NCI-H187 (cell line): ENCODE measurements at regions not wholly inside any gene's neighbourhood (a gene's known extent, or its start where the extent isn't known, plus 50 kb on each side); places are given as distances from the start of the nearest gene placed in this dataset.

Source experiments
- DNase-seq, 2 experiments: peaks; one replicate each; lab custom pipeline; 2025; lab: John Stamatoyannopoulos, UW

- DNase-seq: no peak
These were observed 69.7 kb downstream of the SKA1 start for GRCh38 chr18:50444539-50444938.

GRCh38 chr18:50446629-50447028 is 71.8 kb downstream of the SKA1 start:
- DNase-seq: no peak

- DNase-seq: no peak
These were observed 72.4 kb downstream of the SKA1 start for GRCh38 chr18:50447102-50447741.

- DNase-seq: no peak
These were observed 73.1 kb downstream of the SKA1 start for GRCh38 chr18:50447952-50448351.

GRCh38 chr18:50451100-50451842 is 76.4 kb downstream of the SKA1 start:
- DNase-seq: no peak

GRCh38 chr18:50453014-50453680 is 78.3 kb downstream of the SKA1 start:
- DNase-seq: no peak

GRCh38 chr18:50453732-50454131 is 78.9 kb downstream of the SKA1 start:
- no peak for DNase-seq

- peak; percentile 42 to 66 for DNase-seq
These were observed 79.6 kb downstream of the SKA1 start for GRCh38 chr18:50454387-50454988.

GRCh38 chr18:50456285-50456684 is 81.4 kb downstream of the SKA1 start:
- no peak for DNase-seq

GRCh38 chr18:50457639-50458038 is 82.8 kb downstream of the SKA1 start:
- no peak for DNase-seq

- no peak for DNase-seq
These were observed 83.5 kb downstream of the SKA1 start for GRCh38 chr18:50458366-50458765.

GRCh38 chr18:50458796-50459195 is 84.0 kb downstream of the SKA1 start:
- DNase-seq: no peak

- no peak for DNase-seq
These were observed 85.2 kb downstream of the SKA1 start for GRCh38 chr18:50460062-50460461.

- no peak for DNase-seq
These were observed 85.9 kb downstream of the SKA1 start for GRCh38 chr18:50460716-50461115.

GRCh38 chr18:50461251-50461650 is 86.4 kb downstream of the SKA1 start:
- no peak for DNase-seq

- no peak for DNase-seq
These were observed 90.6 kb downstream of the SKA1 start for GRCh38 chr18:50465211-50466153.

- DNase-seq: no peak
These were observed 91.8 kb downstream of the SKA1 start for GRCh38 chr18:50466634-50467033.

GRCh38 chr18:50468807-50469206 is 91.1 kb upstream of the MAPK4 start:
- no peak for DNase-seq

- no peak for DNase-seq
These were observed 90.5 kb upstream of the MAPK4 start for GRCh38 chr18:50469380-50469781.

- no peak for DNase-seq
These were observed 86.9 kb upstream of the MAPK4 start for GRCh38 chr18:50472941-50473340.

GRCh38 chr18:50473881-50474280 is 86.0 kb upstream of the MAPK4 start:
- DNase-seq: peak; percentile 32 to 52
